Stimulated activated CD8-positive, alpha-beta memory T cell treated with anti-CD3 and anti-CD28 coated beads, Interleukin-15, amount 100 ng/mL, for 1 hour (primary cell): ENCODE measurements at regions not wholly inside any gene's neighbourhood (a gene's known extent, or its start where the extent isn't known, plus 50 kb on each side); places are given as distances from the start of the nearest gene placed in this dataset.

Experiments
- DNase-seq: peaks from one replicate; pipeline ENCODE4 v3.0.0-alpha.2; 2020; ENCODE audit warnings: low read depth

- DNase-seq: no peak
These were observed 292.1 kb downstream of the CDC5L start for GRCh38 chr6:44679438-44680201.

GRCh38 chr6:44680202-44680720 lies 292.8 kb downstream of the CDC5L start:
- no peak for DNase-seq

GRCh38 chr6:44681761-44682160 lies 294.3 kb downstream of the CDC5L start:
- DNase-seq: no peak

DNA sequence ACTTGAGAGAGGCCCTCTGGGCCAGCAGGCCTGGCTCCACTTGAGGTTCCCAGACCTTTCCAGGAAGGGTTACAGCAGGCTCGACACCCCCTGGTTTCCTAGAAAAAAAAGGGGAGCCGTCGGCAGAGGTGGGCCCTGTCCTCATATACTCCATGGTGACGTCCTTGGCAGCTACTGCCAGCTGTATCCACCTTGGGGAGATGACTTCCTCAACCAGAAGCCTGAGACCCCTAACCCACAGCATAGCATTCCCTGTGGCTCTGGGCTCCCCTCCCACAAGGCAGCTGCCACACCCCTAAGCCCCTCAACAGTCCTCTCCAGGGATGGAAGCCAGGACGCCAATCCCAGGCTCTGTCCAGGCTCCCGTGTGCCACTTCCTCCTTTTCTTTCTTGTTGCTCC lies 294.8 kb downstream of the CDC5L start:
- DNase-seq: no peak

GRCh38 chr6:44682987-44683779 lies 295.7 kb downstream of the CDC5L start:
- DNase-seq: no peak

DNA sequence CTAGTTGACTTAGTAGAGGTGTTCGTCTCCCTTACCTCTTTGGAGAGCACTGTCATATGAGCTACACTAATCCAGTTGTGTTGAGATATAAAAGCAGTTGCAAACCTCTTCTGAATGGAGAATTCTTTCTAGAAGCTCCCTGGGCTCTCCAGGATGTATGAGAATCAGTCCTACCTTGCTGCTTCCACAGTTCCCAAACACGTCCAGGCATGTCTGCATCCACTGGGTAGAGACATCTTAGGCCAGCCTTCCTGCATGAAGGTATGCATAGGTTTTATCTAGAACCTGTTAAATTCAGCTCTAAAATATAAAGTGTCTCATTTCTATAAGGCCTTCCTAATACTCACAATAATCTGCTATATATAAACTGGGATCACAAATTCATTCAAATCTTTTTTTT lies 297.7 kb downstream of the CDC5L start:
- no peak for DNase-seq

- no peak for DNase-seq
These were observed 308.6 kb downstream of the CDC5L start for GRCh38 chr6:44696099-44696498.

DNA sequence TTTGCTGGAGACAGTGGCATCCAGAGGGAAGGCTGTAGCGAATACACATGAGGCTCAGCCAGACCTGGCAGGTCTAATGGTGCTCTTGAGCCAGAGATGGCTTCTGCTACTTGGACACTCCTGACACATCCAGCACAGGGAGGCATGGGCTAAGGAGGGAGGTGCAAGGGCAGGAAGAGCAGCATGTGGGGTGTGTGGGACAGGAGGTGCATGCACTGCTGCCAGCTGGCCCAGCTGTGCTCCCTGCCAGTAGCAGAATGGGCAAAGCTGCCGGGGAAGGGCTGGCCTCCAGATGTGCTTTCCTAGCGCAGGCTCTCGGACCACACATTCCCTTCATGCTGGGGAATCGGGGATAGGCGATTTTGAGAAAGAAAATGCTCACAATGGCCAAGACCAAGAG lies 309.2 kb downstream of the CDC5L start:
- DNase-seq: no peak

DNA sequence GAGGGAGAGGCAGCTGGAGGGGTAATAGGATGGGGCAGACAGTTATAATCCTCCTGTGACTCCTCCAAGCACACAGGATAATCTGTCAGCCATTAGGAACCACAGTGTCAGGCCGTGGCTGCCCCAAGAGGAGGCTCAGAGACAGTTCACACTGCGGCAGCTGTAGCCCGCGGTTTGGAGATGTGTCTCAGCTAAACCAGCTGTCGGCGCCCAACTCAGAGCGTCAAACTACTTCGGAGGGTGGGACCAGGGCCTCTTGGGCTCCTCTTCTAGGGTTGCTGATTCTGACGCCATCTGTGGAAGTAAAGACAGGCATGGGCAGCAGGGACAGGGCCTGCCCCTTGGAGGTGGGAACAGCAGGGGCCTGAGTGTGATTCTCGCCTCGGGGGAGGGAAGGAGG lies 309.8 kb downstream of the CDC5L start:
- no peak for DNase-seq

DNA sequence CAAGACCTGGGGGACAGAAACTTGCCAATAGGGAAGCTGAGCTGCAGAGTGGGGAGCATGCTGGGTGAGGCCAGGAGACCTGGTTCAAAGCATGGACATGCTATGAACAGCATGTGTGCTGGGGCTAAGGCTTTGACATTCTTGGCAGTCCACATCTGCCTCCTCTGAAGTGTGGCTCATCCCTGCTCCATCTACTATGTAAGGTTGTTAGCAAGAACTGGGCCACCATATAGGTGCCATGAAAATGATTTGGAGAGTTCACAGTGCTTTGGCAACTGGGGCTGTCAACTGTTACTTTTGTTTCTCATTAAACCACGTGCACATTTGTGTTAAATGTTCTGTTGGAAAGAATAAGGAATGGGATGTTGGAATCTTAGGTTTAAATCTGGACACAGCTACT lies 311.1 kb downstream of the CDC5L start:
- DNase-seq: no peak

DNA sequence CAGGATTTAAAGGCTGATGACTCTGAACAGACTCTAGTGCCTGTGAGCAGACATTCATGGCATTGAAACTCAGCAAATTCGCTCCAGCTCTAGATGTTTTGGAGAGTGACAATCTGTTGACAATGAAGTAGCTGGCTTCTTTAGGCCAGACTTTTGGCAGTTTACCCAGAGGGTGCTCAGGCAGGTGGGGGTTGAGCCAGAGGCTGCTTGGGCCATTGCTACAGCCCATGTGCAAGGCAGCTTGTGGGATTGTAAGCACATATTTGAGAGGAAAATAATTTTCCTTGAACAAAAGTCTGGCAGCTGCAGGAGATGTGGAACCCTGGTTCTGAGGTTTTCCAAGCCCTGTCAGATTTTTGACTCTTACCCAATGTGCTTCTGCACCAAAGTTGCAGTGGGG lies 311.6 kb downstream of the CDC5L start:
- no peak for DNase-seq

GRCh38 chr6:44699851-44700250 lies 312.3 kb downstream of the CDC5L start:
- DNase-seq: no peak

- no peak for DNase-seq
These were observed 312.9 kb downstream of the CDC5L start for GRCh38 chr6:44700422-44700821.

DNA sequence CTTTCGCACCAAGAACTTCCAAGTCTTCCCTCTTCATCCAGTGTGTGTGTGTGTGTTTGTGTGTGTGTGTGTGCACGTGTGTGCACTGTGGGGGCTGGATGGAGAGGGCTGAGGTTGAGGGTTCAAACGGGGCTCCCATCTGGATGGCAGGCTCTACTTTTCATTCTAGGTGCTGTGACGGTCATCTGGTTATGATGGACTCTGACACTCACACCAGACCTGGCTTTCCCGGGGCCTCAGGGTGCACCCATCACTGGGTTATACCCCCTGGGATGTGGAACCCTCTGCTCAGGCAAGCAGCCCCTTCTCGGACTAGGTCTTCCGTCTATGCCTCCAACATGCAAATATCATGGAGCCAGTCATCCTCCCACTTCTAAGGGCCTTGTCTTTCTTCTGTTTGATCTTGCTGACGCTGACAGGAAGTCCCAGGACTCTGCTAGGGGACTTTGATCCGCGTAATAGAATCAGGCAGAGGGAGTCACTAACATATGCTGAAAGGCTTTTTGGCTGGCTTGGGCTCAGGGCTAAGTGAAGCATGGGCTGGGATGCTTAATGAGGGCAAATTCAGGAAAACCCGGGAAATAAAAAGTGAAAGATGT lies 313.6 kb downstream of the CDC5L start:
- DNase-seq: no peak

GRCh38 chr6:44701637-44702101 lies 314.2 kb downstream of the CDC5L start:
- no peak for DNase-seq

- DNase-seq: no peak
These were observed 314.8 kb downstream of the CDC5L start for GRCh38 chr6:44702292-44702691.

- DNase-seq: no peak
These were observed 317.0 kb downstream of the CDC5L start for GRCh38 chr6:44704240-44705150.

- no peak for DNase-seq
These were observed 318.1 kb downstream of the CDC5L start for GRCh38 chr6:44705596-44705995.

DNA sequence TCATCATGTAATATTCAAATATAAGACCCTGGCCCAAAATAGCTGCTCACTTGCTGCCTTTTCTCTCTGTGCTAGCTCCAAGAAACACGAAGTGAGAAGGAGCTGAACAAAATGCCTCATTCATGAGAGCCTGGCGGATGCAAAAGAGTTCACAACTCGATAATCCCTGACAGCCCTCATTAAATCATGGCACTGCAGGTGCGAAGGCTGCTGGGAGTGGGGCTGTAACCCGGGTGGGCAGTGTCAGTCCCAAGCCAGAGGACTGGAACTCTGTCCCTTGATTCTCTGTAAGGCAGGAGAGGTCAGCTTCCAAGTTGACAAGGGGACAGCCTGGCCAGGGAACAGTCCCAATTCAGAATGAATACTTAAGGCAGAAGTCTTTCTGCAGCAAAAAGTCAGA lies 318.5 kb downstream of the CDC5L start:
- DNase-seq: no peak

DNA sequence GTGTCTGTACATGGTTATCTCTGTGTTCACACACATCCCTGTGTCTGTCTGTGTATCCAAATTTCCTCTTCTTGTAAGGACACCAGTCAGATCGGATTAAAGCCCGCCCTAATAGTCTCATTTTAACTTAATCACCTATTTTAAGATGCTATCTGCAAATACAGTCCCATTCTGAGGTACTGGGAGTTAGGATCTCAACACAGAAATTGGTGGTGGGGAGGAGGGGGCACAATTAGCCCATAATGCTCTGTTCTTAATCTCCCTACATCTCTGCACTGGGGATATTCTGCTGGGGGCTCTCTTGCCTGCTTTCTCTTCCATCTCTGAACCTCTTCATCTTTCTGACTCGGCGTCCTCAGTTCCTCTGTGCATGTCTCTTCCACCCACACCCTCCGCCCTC lies 320.7 kb downstream of the CDC5L start:
- no peak for DNase-seq

GRCh38 chr6:44712353-44713111 lies 325.0 kb downstream of the CDC5L start:
- no peak for DNase-seq
